K562 (cell line): ENCODE measurements at regions not wholly inside any gene's neighbourhood (a gene's known extent, or its start where the extent isn't known, plus 50 kb on each side); places are given as distances from the start of the nearest gene placed in this dataset.

Experiments
- CHD1 ChIP-seq: fragments of 200-600 bp; sonication (generic); IDR thresholded peaks from one replicate; pipeline ENCODE4 v1.6.1; 2012; ENCODE audit warnings: mild to moderate bottlenecking, moderate library complexity, low read length, inconsistent platforms
- ESRRB ChIP-seq: fragments of 250-450 bp; sonication (Bioruptor Pico); IDR thresholded peaks from 2 replicates; pipeline ENCODE4 v1.5.0; 2020; ENCODE audit warnings: mild to moderate bottlenecking, moderate library complexity, borderline replicate concordance
- EZH2 ChIP-seq: IDR thresholded peaks from 2 replicates; pipeline ENCODE4 v1.6.1; 2012; ENCODE audit warnings: low read depth, mild to moderate bottlenecking, inconsistent platforms, low read length, borderline replicate concordance
- FOXK1 ChIP-seq: sonication (generic); formaldehyde crosslinking; IDR thresholded peaks from 2 replicates; pipeline ENCODE4 v1.8.0; 2022; ENCODE audit warnings: missing genetic modification reagents, mild to moderate bottlenecking, borderline replicate concordance
- MBD2 ChIP-seq: sonication (generic); IDR thresholded peaks from 2 replicates; pipeline ENCODE4 v1.6.1; 2016; ENCODE audit warnings: low read depth, borderline replicate concordance
- MED1 ChIP-seq: sonication (generic); formaldehyde crosslinking; IDR thresholded peaks from 2 replicates; pipeline ENCODE4 v1.8.1; 2023; ENCODE audit warnings: missing genetic modification reagents, borderline replicate concordance
- NFYB ChIP-seq: IDR thresholded peaks from 2 replicates; pipeline ENCODE4 v1.6.1; 2011; ENCODE audit warnings: mild to moderate bottlenecking, moderate library complexity; ENCODE audit not compliant: insufficient read length; ENCODE audit errors: extremely low read depth
- NR3C1 ChIP-seq: sonication (generic); formaldehyde crosslinking; IDR thresholded peaks from 2 replicates; pipeline ENCODE4 v1.8.1; 2022; ENCODE audit warnings: missing genetic modification reagents
- SNIP1 ChIP-seq: fragments of 450-650 bp; IDR thresholded peaks from 2 replicates; pipeline ENCODE4 v1.7.1; 2017; ENCODE audit warnings: low read depth, mild to moderate bottlenecking
- STAG1 ChIP-seq: sonication (generic); formaldehyde crosslinking; IDR thresholded peaks from 2 replicates; pipeline ENCODE4 v1.5.0; 2020; ENCODE audit warnings: missing genetic modification reagents, borderline replicate concordance
- ZNF175 ChIP-seq: fragments of 200-800 bp; sonication (Bioruptor generic); IDR thresholded peaks from 2 replicates; pipeline ENCODE4 v1.6.1; 2016; ENCODE audit warnings: low read depth, mild to moderate bottlenecking, missing genetic modification characterization, missing compliant biosample characterization
- ZNF274 ChIP-seq: IDR thresholded peaks from 2 replicates; pipeline ENCODE4 v1.6.1; 2011; ENCODE audit warnings: low read depth, mild to moderate bottlenecking, low read length, moderate library complexity, borderline replicate concordance
- ZNF583 ChIP-seq: fragments of 250-450 bp; sonication (Bioruptor Pico); IDR thresholded peaks from 2 replicates; pipeline ENCODE4 v1.4.0; 2020
- ZNF707 ChIP-seq: fragments of 250-450 bp; sonication (Bioruptor Pico); conservative IDR thresholded peaks from 2 replicates; pipeline ENCODE4 v1.8.0; 2022; ENCODE audit warnings: inconsistent platforms, mild to moderate bottlenecking, moderate library complexity
- TF ChIP-seq, protein P1 (sequence below): fragments of 250-450 bp; sonication (Bioruptor Pico); IDR thresholded peaks from 2 replicates; pipeline ENCODE4 v1.8.0; 2021; ENCODE audit warnings: moderate library complexity, mild to moderate bottlenecking, inconsistent platforms
- TF ChIP-seq, protein P2 (sequence below): sonication (generic); formaldehyde crosslinking; IDR thresholded peaks from 2 replicates; pipeline ENCODE4 v1.8.1; 2023; ENCODE audit warnings: missing genetic modification reagents, mild to moderate bottlenecking, borderline replicate concordance
- TF ChIP-seq, protein P3 (sequence below), 2 experiments: fragments of 250-450 bp in 1 of 2; fragments of 450-650 bp in 1 of 2; sonication (Bioruptor Pico) in 1 of 2; IDR thresholded peaks; 2 replicates each; pipeline versions ENCODE4 v1.6.1 to v1.8.0; 2016 to 2021; ENCODE audit warnings: mild to moderate bottlenecking in 2 of 2, moderate library complexity in 2 of 2, missing compliant biosample characterization in 1 of 2, missing genetic modification characterization in 1 of 2
- TF ChIP-seq, protein P4 (sequence below): fragments of 250-450 bp; sonication (Bioruptor Pico); IDR thresholded peaks from 2 replicates; pipeline ENCODE4 v1.5.0; 2020; ENCODE audit warnings: mild to moderate bottlenecking, borderline replicate concordance

DNA sequence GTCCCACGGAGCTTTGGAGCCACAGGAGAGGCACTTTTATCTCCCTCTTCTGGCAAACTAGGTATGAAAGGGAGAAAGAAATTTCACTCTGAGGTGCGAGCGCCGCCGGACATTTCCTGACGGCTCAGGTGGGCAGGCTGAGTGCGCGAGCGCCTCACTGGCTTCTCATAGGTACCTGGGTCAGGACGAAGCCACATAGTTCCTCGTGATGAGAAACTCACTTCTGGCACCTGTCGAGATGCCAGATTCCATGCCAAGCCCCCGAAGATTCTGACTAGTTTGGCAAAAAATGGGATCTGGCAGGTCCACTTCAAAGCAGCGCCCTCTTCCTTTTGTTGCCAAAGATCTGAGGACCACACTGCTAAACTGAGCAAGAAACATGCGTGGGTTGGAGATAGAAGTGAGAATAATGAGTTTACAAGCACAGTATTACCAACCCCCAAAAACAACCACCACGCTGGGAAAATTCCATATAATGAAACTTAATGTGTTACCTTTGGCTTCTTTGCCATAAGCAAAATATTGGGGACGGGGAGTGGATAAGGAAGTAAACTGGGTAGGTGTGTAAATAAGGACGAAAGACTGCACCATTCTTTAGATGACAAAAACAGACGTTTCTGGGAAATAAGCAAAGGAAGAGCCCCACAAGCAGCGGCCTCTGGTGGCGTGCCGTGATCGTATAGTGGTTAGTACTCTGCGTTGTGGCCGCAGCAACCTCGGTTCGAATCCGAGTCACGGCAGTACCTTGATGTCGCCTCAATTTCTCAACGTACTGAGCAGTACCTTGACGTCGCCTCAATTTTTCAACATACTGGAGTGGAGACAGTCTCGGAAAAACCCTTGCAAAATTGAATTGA is 89.8 kb upstream of the PRSS16 start (continued):
- TF ChIP-seq, protein P1, sequence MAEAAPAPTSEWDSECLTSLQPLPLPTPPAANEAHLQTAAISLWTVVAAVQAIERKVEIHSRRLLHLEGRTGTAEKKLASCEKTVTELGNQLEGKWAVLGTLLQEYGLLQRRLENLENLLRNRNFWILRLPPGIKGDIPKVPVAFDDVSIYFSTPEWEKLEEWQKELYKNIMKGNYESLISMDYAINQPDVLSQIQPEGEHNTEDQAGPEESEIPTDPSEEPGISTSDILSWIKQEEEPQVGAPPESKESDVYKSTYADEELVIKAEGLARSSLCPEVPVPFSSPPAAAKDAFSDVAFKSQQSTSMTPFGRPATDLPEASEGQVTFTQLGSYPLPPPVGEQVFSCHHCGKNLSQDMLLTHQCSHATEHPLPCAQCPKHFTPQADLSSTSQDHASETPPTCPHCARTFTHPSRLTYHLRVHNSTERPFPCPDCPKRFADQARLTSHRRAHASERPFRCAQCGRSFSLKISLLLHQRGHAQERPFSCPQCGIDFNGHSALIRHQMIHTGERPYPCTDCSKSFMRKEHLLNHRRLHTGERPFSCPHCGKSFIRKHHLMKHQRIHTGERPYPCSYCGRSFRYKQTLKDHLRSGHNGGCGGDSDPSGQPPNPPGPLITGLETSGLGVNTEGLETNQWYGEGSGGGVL, result no peak
- peak; percentile 9 for TF ChIP-seq CHD1
- TF ChIP-seq, protein P2, sequence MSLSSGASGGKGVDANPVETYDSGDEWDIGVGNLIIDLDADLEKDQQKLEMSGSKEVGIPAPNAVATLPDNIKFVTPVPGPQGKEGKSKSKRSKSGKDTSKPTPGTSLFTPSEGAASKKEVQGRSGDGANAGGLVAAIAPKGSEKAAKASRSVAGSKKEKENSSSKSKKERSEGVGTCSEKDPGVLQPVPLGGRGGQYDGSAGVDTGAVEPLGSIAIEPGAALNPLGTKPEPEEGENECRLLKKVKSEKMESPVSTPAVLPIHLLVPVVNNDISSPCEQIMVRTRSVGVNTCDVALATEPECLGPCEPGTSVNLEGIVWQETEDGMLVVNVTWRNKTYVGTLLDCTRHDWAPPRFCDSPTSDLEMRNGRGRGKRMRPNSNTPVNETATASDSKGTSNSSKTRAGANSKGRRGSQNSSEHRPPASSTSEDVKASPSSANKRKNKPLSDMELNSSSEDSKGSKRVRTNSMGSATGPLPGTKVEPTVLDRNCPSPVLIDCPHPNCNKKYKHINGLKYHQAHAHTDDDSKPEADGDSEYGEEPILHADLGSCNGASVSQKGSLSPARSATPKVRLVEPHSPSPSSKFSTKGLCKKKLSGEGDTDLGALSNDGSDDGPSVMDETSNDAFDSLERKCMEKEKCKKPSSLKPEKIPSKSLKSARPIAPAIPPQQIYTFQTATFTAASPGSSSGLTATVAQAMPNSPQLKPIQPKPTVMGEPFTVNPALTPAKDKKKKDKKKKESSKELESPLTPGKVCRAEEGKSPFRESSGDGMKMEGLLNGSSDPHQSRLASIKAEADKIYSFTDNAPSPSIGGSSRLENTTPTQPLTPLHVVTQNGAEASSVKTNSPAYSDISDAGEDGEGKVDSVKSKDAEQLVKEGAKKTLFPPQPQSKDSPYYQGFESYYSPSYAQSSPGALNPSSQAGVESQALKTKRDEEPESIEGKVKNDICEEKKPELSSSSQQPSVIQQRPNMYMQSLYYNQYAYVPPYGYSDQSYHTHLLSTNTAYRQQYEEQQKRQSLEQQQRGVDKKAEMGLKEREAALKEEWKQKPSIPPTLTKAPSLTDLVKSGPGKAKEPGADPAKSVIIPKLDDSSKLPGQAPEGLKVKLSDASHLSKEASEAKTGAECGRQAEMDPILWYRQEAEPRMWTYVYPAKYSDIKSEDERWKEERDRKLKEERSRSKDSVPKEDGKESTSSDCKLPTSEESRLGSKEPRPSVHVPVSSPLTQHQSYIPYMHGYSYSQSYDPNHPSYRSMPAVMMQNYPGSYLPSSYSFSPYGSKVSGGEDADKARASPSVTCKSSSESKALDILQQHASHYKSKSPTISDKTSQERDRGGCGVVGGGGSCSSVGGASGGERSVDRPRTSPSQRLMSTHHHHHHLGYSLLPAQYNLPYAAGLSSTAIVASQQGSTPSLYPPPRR, result no peak
- TF ChIP-seq, protein P3, sequence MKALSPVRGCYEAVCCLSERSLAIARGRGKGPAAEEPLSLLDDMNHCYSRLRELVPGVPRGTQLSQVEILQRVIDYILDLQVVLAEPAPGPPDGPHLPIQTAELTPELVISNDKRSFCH (CRISPR knock-in tag; IDR thresholded peaks at IDR 0.05), result no peak
- TF ChIP-seq, protein P3 (tag; IDR thresholded peaks at IDR 0.05), result no peak
- no peak for TF ChIP-seq ZNF583 (CRISPR knock-in tag)
- no peak for TF ChIP-seq ZNF274
- no peak for TF ChIP-seq NFYB
- no peak for TF ChIP-seq MED1 (CRISPR knock-in tag)
- no peak for TF ChIP-seq MBD2
- TF ChIP-seq SNIP1, result no peak
- no peak for TF ChIP-seq ESRRB (CRISPR knock-in tag)
- no peak for TF ChIP-seq ZNF707 (CRISPR knock-in tag)
- no peak for TF ChIP-seq EZH2
- no peak for TF ChIP-seq ZNF175 (CRISPR knock-in tag)
- peak; percentile 9; the same call in 1 of the 2 replicates for TF ChIP-seq FOXK1
- TF ChIP-seq STAG1 (CRISPR knock-in tag), result no peak
- TF ChIP-seq NR3C1, result no peak
- TF ChIP-seq, protein P4, sequence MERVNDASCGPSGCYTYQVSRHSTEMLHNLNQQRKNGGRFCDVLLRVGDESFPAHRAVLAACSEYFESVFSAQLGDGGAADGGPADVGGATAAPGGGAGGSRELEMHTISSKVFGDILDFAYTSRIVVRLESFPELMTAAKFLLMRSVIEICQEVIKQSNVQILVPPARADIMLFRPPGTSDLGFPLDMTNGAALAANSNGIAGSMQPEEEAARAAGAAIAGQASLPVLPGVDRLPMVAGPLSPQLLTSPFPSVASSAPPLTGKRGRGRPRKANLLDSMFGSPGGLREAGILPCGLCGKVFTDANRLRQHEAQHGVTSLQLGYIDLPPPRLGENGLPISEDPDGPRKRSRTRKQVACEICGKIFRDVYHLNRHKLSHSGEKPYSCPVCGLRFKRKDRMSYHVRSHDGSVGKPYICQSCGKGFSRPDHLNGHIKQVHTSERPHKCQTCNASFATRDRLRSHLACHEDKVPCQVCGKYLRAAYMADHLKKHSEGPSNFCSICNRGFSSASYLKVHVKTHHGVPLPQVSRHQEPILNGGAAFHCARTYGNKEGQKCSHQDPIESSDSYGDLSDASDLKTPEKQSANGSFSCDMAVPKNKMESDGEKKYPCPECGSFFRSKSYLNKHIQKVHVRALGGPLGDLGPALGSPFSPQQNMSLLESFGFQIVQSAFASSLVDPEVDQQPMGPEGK (CRISPR knock-in tag), result no peak
